Astrocyte of the cerebellum (primary cell): ENCODE measurements at regions not wholly inside any gene's neighbourhood (a gene's known extent, or its start where the extent isn't known, plus 50 kb on each side); places are given as distances from the start of the nearest gene placed in this dataset.

Experiments
- DNase-seq: peaks from one replicate; pipeline ENCODE4 v3.0.0-alpha.2; 2011; ENCODE audit warnings: low read depth
- H3K4me3 ChIP-seq: 2 replicates; pipeline ENCODE4 v1.5.1; 2011; ENCODE audit warnings: mild to moderate bottlenecking, low read depth, low read length, moderate library complexity
- CTCF ChIP-seq: IDR thresholded peaks from 2 replicates; pipeline ENCODE4 v1.5.1; 2012; ENCODE audit warnings: low read length, low read depth, moderate library complexity, mild to moderate bottlenecking; ENCODE audit errors: missing control alignments
- in situ Hi-C: cut with HindIII; loops from 2 replicates; pipeline ENCODE4 v1.10.0; 2017; ENCODE audit warnings: low sequenced_read_pairs

- H3K4me3 ChIP-seq: no peak overlapping the region
- no peak for DNase-seq
- TF ChIP-seq CTCF: no peak
- in situ Hi-C loops: no loop called here
These were observed 586.8 kb upstream of the PITX2 start for GRCh38 chr4:111209706-111210105.

GRCh38 chr4:111210595-111210994, 587.7 kb upstream of the PITX2 start:
- no peak overlapping the region for H3K4me3 ChIP-seq
- DNase-seq: no peak
- no peak for TF ChIP-seq CTCF
- in situ Hi-C loops: no loop called here

GRCh38 chr4:111213531-111213930, 590.7 kb upstream of the PITX2 start:
- H3K4me3 ChIP-seq: no peak overlapping the region
- in situ Hi-C loops: no loop called here
- no peak for TF ChIP-seq CTCF
- DNase-seq: no peak

GRCh38 chr4:111214371-111214770, 591.5 kb upstream of the PITX2 start:
- H3K4me3 ChIP-seq: no peak overlapping the region
- no peak for DNase-seq
- in situ Hi-C loops: no loop called here
- TF ChIP-seq CTCF: no peak

GRCh38 chr4:111215755-111216154, 592.9 kb upstream of the PITX2 start:
- TF ChIP-seq CTCF: no peak
- DNase-seq: no peak
- no peak overlapping the region for H3K4me3 ChIP-seq
- in situ Hi-C loops: no loop called here

GRCh38 chr4:111216791-111217190, 593.9 kb upstream of the PITX2 start:
- no peak overlapping the region for H3K4me3 ChIP-seq
- in situ Hi-C loops: no loop called here
- TF ChIP-seq CTCF: no peak
- no peak for DNase-seq

- in situ Hi-C loops: no loop called here
- H3K4me3 ChIP-seq: no peak overlapping the region
These were observed 598.5 kb upstream of the PITX2 start for GRCh38 chr4:111221371-111221770.

More at GRCh38 chr4:111221371-111221770, 598.5 kb upstream of the PITX2 start:
- no peak for TF ChIP-seq CTCF
- no peak for DNase-seq
